NCI-H1694 treated with DMSO at 0.1 percent for 48 hours (cell line): ENCODE measurements at regions not wholly inside any gene's neighbourhood (a gene's known extent, or its start where the extent isn't known, plus 50 kb on each side); places are given as distances from the start of the nearest gene placed in this dataset.
"Not testable (repeated sequence)": the region's sequence is repeated elsewhere in the genome, so short reads cannot be mapped to it uniquely, and the experiment has no call there.

Experiments
- DNase-seq: peaks from one replicate; lab custom pipeline; 2025; lab: John Stamatoyannopoulos, UW

- peak; percentile 26 for DNase-seq
Observed at GRCh38 chr2:184203661-184204060, 394.7 kb upstream of the ZNF804A start.

- no peak for DNase-seq
Observed at GRCh38 chr2:184205048-184205596, 393.2 kb upstream of the ZNF804A start.

DNA sequence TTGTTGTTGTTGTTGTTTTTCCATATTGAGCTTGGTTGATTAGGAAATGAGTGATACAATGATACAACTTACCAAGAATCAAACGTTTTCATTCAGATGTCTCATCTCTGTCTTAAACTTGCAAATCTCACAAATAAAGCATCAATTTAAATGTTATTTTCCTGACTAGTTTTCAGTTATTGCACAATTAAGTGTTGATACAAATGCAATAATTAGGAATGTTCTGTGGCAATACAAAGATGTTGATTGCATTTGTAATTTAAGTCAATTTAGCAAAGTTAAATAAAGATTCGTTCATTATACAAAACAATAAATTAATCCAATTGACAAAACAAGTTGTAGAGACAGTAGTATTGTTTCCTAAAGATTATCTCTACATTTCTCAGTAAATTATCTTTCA, 392.3 kb upstream of the ZNF804A start:
- DNase-seq = no peak

DNA sequence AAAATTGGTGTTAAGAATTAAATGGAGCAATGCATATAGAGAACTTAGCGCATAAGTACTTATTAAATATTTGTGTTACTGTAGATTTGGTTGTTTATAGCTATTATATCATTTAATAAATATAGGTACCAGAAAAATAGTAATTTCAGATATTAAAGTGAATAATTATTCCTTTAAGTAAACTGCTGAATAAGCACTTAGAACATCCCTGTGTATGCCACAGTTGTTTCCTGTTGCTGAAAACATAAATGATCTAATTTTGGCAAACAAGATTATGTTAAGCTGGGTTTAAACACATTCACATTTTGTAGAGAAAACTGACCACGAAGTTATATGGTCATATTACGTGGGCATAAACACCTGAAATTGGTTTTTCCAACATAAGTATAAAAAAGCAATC, 388.0 kb upstream of the ZNF804A start:
- no peak for DNase-seq

DNA sequence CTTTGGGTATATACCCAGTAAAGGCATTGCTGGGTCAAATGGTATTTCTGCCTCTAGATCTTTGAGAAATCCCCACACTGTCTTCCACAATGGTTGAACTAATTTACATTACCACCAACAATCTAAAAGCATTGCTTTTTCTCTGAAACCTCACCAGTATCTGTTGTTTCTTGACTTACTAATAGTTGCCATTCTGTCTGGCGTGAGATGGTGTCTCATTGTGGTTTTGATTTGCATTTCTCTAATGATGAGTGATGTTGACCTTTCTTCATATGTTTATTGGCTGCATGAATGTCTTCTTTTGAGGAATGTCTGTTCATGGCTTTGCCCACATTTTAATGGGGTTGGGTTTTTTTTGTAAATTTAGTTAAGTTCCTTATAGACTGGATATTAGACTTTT, 382.6 kb upstream of the ZNF804A start:
- no peak for DNase-seq

DNA sequence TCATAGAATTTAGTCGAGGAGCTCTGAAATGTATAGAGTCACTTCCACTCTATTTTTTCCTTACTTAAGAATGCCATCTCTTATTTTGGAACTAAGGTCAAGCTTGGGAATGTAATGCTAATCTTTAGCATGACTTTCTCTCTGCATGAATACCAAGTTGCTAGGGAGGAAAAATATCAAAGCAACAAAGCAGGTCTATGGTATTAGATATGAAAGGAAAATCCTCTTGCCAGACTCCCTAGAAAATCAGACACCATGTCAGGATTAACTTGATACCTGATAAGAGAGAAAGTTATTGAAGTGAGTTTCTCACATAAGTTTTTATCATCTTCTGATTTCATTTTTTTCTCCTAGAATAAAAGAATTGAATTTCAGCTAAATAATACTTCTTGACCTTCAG, 341.7 kb upstream of the ZNF804A start:
- DNase-seq = no peak

GRCh38 chr2:184261331-184261730, 337.0 kb upstream of the ZNF804A start:
- DNase-seq = no peak

- DNase-seq = no peak
Observed at GRCh38 chr2:184261818-184262217, 336.5 kb upstream of the ZNF804A start.

DNA sequence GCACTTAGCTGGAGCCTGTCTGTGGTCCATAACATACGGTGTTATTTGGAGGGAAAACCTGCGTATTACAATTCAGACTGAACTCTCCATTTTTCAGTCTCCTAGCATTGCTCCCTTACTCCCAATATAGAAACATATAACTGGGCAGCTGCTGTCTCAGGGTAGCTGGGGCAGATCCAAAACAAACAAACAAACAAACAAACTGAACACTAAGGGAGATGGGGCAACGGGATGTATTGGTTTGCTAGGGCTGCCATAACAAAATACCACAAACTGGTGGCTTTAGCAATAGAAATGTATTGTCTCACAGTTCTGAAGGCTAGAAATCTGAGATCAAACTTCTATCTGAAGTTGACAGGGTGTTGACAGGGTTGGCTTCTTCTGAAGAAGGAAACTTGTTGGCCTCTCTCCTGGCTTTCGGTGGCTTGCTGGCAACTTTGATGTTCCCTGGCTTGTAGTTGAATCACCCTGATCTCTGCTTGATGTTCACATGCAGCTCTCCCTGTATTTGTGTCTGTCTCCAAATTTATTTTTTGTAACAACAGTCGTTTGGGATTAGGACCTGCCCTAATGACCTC, 329.3 kb upstream of the ZNF804A start:
- DNase-seq = no peak

- no peak for DNase-seq
Observed at GRCh38 chr2:184270660-184271059, 327.7 kb upstream of the ZNF804A start.

- DNase-seq = no peak
Observed at GRCh38 chr2:184272056-184272455, 326.3 kb upstream of the ZNF804A start.

GRCh38 chr2:184294831-184295230, 303.5 kb upstream of the ZNF804A start:
- DNase-seq = peak; percentile 8

- no peak for DNase-seq
Observed at GRCh38 chr2:184297085-184297484, 301.2 kb upstream of the ZNF804A start.

- no peak for DNase-seq
Observed at GRCh38 chr2:184302506-184302905, 295.8 kb upstream of the ZNF804A start.

DNA sequence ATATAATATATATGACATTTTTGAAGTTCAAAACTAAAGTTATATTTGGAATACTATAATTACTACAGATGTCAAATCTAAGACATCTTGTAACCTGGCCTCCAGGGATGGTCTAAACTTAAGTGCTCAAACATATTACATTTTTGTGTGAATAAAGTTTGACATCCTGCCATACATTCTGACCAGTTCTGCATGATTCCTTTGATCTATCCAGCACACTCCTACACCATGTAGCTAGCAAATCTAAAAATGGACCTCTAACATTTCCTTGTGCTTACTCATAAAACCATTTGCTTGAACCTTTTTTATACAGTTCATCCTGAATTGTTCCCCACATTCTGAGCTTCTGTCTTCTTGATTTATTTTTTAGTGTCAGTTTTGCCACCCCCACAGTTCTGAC, 294.3 kb upstream of the ZNF804A start:
- no peak for DNase-seq

DNA sequence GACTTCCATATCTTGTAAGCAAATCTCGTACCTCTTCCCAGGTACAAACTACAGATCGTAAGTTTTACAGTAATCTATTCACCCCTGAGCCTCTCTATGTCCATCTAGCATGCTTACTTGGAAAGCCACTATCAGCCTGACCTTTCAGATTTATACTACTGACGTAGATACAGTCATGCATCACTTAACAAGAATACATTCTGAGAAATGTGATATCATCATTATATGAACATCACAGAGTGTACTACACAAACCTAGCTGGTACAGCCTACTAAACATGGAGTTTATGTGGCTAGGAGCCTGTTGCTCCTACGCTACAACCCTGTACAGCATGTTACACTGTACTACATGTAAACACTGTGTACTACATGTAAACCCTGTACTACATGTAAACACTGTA, 293.2 kb upstream of the ZNF804A start:
- DNase-seq = no peak

DNA sequence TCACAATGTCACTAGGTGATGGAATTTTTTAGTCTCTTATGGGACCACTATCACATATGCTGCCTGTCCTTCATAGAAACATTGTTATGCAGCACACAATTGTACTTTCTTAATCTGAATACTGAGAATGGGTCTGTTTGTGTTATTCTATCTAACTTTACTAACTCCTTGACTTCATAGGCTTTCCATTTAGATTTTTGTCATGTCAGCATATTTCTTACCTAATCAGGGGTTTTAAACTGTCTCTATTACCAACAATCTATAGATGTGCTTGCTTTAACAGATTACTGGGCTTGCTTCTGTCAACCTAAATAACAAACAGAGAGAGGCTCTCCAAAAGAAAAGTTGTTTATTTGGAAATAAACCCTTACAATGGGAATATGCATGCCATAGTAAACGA, 289.6 kb upstream of the ZNF804A start:
- DNase-seq = no peak

DNA sequence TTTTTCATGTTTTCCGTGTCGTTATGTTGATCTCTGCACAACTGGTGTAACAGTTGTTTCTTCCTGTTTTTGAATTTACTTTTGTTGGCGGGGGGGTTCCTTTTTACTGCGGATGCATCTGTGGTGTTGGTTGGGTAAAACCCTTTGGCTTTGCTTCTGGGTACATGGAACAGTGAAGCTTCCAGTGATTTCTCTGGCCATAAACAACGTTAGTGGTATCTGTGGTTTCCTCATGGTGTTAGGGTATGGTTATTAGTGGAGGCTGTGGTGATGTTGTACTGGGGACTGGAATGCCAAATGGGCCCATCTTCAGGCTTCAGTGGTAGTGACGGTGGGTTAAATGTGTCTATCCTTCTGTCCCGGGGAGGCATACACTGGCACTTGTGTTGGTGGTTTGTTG, 285.4 kb upstream of the ZNF804A start:
- no peak for DNase-seq

- DNase-seq = no peak
Observed at GRCh38 chr2:184314829-184315228, 283.5 kb upstream of the ZNF804A start.

GRCh38 chr2:184316921-184317320, 281.4 kb upstream of the ZNF804A start:
- DNase-seq = no peak

DNA sequence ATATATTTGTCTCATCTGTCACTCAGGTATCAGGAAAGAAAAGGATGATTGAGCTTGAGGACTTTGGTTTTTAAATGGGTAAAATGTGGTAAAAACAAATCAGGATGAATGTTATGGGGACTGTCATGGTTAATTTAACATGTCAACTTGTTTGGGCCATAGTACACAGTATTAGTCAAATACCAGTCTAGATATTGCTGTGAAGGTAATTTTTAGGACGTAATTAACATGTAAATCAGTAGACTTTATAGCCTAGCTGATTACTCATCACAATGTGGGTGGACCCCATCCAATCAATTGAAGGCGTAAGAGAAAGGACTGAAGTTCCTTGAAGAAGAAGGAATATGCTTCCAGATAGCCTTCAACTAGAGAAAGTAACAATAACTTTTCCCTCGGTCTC, 275.7 kb upstream of the ZNF804A start:
- no peak for DNase-seq

DNA sequence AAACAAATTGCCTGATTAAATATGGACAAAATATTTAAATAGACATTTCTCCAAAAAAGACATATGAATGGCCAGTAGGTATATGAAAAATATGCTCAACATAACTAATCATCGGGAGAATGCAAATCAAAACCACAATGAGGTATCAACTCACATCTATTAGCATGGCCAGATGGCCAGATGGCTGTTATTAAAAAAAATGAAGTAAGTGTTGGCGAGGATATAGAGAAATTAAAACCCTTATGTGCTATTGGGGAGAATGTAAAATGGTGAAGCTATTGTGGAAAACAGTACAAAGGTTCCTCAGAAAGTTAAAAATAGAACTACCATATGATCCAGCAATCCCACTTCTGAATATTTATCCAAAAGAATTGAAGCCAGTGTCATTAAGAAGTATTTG, 272.3 kb upstream of the ZNF804A start:
- peak; percentile 67 for DNase-seq

GRCh38 chr2:184327805-184328204, 270.5 kb upstream of the ZNF804A start:
- not testable (repeated sequence) for DNase-seq

DNA sequence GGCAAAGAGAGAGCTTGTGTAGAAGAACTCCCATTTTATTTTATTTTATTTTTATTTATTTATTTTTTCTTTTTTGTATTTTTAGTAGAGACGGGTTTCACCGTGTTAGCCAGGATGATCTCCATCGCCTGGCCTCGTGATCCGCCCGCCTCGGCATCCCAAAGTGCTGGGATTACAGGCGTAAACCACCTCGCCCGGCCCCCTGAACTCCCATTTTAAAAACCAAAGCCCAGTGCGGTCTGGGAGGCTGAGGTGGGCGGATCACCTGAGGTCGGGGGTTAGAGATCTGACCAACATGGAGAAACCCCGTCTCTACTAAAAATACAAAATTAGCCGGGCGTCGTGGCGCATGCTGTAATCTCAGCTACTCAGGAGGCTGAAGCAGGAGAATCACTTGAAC, 267.8 kb upstream of the ZNF804A start:
- not testable (repeated sequence) for DNase-seq
